GM19455 (cell line): ENCODE measurements at regions not wholly inside any gene's neighbourhood (a gene's known extent, or its start where the extent isn't known, plus 50 kb on each side); places are given as distances from the start of the nearest gene placed in this dataset.
"Not testable (repeated sequence)": the region's sequence is repeated elsewhere in the genome, so short reads cannot be mapped to it uniquely, and the experiment has no call there.

Source experiments
- ATAC-seq: cut with Tn5 transposase; IDR thresholded peaks from one replicate; pipeline ENCODE4 v1.9.1; 2021; ENCODE audit not compliant: unreplicated experiment

GRCh38 chr1:228846952-228847351, 111.7 kb downstream of the RHOU start:
- ATAC-seq: no peak

DNA sequence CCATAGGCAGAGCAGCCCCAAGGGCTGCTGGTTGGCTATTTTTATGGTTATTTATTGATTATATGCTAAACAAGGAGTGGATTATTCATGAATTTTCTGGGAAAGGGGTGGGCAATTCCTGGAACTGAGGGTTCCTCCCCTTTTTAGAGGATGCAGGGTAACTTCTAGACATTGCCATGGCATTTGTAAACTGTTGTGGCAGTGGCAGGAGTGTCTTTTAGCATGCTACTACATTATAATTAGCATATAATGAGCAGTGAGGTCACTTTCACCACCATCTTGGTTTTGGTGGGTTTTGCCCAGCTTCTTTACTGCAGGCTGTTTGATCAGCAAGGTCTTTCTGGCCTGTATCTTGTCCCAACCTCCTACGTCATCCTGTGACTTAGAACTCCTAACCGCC, 112.2 kb downstream of the RHOU start:
- not testable (repeated sequence) for ATAC-seq

DNA sequence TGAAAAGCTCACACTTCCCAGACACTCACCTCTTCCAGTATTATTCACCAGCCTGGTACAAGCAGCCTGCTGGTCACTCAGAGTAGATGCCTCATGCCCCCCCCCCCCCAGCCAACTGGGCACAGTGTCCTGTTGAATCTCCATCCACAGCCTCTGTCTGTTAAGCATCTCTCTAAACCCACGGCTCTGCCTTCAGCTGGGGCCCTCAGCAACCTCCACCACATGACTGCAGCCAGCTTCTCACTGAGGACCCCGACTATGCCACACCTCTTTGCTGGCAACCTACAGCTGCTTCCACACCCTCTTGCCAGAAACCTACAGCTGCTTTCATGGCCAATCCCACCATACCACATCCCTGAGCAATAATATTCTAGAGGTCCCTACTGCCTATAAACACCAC, 113.1 kb downstream of the RHOU start:
- no peak for ATAC-seq

DNA sequence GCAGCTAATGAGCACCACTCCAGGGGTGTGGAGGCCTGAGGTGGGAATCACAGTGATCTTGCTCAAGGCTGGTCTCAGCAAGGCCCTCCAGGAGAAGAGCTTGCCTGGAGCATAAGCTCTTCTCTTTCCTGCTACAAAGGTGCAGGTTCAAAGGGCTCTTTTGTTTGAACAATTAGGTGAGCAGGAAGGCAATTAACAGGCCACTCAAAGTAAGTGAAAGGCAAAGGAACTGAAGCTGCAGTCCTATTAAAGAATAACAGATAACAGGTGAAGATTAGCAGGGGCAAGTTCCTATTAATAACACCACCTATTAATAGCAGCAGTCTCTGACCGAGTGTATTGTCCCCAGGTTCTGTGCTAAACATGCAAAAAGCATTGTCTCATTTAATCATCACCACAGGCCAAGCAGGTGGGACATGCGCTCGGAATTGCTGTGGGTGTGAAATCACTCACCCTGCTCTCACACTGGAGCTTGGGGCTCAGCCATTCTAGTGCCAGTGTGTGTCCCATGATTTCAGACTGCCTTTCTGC, 113.8 kb downstream of the RHOU start:
- peak; percentile 69 for ATAC-seq

- no peak for ATAC-seq
Observed at GRCh38 chr1:228850141-228851100, 115.1 kb downstream of the RHOU start.

GRCh38 chr1:228851193-228851592, 115.9 kb downstream of the RHOU start:
- no peak for ATAC-seq

GRCh38 chr1:228851618-228852017, 116.3 kb downstream of the RHOU start:
- ATAC-seq: no peak

- ATAC-seq: no peak
Observed at GRCh38 chr1:228852024-228852423, 116.7 kb downstream of the RHOU start.

GRCh38 chr1:228852511-228853088, 117.3 kb downstream of the RHOU start:
- no peak for ATAC-seq

DNA sequence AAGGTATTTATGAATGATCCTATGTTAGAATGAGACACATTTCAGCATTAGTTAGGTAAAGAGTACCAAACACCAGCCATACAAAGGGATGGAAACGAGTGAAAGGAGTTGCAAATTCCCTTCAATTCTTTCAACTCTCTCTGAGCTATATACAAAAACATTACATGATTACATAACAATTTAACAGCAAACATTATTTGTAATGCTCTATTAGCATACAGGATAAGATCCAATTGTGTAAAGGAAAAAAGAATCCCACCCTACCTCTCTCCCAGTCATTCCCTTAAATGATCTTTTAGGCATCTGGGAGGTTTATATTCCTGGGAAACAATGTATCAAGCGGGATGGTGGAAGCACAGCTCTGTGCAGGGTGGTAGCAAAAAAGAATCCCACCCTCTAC, 117.9 kb downstream of the RHOU start:
- ATAC-seq: no peak

- no peak for ATAC-seq
Observed at GRCh38 chr1:228853637-228854036, 118.4 kb downstream of the RHOU start.

GRCh38 chr1:228854907-228855306, 119.6 kb downstream of the RHOU start:
- no peak for ATAC-seq

DNA sequence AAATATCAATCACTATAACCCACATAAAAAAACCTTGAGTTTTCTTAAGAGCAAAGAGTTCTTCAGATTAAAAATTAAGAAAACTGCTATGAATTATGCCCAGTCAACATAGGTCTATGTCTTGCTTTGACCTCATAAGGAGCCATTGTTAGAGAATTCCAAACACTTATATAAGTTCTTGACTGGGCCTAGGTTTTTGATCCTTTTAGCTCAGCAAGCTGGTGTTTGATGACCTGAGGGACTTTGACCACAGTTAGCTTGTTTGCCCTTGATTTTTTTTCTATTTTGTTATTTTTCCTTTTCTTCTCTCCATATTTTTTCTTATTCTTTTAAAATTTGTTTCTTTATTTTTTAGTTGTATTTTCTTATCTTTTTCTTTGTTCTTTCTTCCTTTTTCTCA, 122.3 kb downstream of the RHOU start:
- no peak for ATAC-seq

DNA sequence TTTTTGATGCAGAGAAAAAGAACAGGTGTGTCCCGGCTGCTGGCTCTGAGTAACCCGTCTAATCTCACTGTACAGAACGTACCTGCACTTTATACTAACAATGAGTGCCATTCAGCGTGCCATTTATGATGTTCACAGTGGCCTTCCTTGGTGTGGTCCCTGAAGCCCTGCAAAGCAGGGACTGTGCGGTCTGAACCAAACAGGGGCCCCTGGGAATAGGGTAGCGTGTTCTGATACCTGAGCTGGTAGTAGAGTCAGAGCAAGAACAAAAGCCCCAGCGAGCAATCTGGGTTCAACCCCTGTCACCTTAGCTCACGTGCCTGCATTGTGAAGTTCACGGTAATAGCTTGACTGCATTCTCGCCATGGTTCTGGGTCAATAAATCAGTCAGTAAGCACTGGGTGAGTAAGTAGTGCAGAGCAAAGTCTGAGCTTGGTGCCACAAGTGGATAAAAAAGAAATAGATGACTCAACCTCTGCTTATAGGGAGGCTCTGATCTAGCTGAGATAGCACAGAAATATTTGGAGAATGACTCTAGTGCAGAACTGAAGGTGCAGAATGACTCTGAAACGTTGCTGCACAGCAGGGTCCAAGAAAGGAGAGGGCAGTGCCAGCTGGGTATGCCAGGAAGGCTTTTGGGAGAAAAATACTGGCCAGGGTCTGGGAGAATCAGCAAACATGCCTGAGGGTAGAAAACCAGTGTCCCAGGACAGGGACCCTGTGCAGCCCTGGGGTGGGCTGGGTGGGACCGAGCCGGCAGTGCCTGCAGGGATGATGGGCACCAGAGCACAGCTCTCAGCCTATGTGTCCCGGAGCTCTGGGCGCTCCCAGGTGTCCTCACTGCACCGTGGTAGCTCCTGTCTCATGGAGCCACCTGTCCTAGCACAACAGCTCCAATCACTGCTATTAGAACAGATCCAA, 125.9 kb downstream of the RHOU start:
- ATAC-seq: no peak

DNA sequence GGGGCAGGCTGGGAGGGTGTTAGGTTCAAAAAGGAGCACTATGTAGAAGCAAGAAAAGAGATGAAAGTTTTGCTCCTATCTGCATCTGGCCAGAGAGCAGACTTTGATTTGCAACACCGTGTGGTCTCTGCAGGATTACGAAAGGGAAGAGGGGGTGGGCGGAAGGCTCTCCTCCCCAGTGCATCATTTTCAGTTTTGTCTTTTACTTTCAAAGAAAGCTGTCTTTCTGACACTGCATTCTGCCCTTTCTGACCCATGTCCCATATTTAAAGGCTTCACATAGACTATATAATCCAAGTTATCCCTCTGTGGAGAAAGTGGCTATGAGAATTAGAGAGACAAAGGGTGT, 126.5 kb downstream of the RHOU start:
- ATAC-seq: no peak

DNA sequence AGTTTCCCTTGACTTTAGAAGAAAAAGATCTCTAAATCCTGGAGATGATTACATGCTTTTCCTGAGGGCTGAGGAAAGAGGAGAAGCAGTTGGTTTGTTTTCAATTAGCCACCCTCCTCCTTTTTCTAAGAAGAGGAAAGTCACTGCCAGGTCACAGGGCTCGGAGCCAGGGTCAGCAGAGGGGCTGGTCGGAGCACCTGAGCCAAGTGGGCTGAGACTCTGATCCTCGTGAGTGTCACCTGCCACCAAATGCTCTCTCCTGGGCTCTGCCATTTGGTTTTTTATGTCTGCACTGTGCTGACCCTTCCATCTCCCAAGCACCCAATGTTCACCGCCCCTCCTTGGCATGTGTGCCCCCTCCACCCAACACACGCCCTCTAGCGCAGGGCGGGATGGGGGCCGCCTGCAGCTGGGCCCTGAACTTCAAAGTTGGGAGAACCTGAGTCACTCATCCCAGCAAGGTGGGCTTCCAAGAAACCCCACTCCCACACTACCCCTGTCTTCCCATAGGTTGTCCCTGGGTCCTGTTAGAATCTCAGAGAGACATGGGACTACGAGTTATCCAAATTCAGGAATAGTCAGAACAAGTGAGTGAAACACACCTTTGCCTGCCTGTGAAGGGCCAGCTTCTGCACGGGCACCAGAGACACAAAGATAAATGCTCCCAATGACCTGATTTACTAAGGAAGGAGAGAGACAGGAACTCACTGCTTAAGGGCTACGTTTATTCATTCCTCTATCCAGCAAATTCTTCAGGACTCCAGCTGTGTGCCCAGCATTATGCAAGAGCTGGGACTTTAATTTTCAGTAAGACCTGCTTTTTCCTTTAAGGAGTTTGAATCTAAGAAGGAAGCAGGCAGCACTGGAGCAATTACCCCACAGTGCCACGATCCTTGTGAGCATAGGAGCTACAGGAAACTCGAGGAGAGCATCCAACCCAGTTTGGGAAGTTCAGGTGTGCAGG, 127.5 kb downstream of the RHOU start:
- no peak for ATAC-seq

DNA sequence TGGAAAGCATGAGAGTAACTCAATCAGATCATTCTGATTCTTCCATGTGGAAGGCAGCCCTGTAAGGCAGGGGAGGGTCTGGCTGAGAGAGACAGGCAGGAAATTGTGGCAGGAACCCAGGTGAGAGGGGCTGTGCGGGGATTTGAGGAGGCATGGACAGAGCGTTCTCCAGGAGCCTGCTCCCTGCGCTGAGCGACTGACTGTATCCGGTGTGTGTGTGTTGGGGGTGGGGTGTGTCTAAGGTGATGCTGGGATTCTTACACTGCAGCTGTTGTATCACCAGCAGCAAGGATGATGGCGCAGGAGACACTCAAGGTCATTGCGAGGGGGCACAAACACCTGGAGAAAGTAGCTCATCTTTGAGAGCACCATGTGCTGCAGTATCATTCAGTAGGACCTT, 128.5 kb downstream of the RHOU start:
- no peak for ATAC-seq

DNA sequence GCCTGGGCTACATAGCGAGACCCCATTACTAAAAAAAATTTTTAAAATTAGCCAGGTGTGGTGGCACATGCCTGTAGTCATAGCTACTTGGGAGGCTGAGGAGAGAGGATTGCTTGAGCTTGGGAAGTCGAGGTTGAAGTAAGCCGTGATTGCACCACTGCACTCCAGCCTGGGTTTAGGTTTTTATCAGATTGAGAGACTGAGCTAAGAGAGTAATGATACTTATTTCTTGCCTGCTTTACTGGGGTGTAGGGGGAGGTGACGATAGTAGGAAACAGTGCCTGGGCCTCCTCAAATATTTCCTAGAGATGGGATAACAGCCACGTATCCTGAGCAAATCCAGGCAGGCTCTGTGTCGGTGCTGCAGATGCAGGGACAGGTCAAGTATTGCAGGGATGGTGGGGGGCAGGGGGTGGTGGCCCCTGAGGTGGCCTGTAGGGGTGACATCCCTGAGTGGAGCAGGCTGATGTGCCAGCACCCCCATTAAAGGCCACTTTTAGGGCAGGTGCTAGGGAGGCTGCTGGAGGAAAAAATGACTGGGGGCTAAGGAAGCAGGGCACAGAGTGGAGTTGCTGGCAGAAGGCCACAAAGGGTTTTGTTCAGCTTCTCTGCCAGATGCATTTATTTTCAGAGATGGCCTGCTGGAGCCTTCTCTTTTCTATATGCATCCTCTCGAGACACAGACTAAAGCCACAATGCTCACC, 130.5 kb downstream of the RHOU start:
- ATAC-seq: no peak

DNA sequence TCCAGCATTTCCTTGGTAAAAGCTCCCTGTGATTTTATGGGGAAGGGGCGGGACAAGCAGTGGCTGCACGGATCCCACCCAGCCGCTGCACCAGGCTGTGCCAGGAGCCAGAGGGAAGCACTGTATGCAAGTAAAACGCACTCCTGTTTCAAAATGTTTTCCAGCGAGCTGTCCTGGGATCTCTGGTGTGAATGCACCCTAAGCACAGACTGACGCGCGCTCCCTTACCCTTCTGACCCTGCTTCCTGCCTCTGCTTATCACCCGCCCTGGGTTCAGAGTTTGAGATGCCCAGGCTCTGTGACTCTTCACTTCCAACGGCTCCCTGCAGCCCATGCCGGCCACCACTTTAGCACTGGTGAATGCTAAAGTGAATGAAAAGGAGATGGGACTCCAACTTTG, 131.2 kb downstream of the RHOU start:
- no peak for ATAC-seq
